KMS-11 (cell line): ENCODE measurements at regions not wholly inside any gene's neighbourhood (a gene's known extent, or its start where the extent isn't known, plus 50 kb on each side); places are given as distances from the start of the nearest gene placed in this dataset.

Experiments used
- H2AFZ ChIP-seq: fragments of 200-600 bp; sonication (generic); 2 replicates; pipeline ENCODE4 v1.6.1; 2016; ENCODE audit warnings: antibody characterized with exemption, mixed run types, low read depth
- H3K27ac ChIP-seq: fragments of 200-600 bp; sonication (generic); 2 replicates; pipeline ENCODE4 v1.6.1; 2016; ENCODE audit warnings: mild to moderate bottlenecking, mixed run types
- H3K27me3 ChIP-seq: fragments of 200-600 bp; sonication (generic); 2 replicates; pipeline ENCODE4 v1.6.1; 2017; ENCODE audit warnings: mild to moderate bottlenecking, low read depth, mixed run types, moderate library complexity; ENCODE audit not compliant: insufficient read depth
- H3K36me3 ChIP-seq: fragments of 200-600 bp; sonication (generic); 2 replicates; pipeline ENCODE4 v1.6.1; 2017; ENCODE audit warnings: mild to moderate bottlenecking, mixed run types; ENCODE audit not compliant: insufficient read depth
- H3K4me1 ChIP-seq: fragments of 200-600 bp; sonication (generic); 2 replicates; pipeline ENCODE4 v1.6.1; 2016; ENCODE audit warnings: mild to moderate bottlenecking, low read depth, mixed run types; ENCODE audit not compliant: poor library complexity, severe bottlenecking
- H3K4me2 ChIP-seq: fragments of 200-600 bp; sonication (generic); 2 replicates; pipeline ENCODE4 v1.7.0; 2016; ENCODE audit warnings: mild to moderate bottlenecking, mixed run types
- H3K4me3 ChIP-seq: fragments of 200-600 bp; sonication (generic); IDR thresholded peaks from 2 replicates; pipeline ENCODE4 v1.6.1; 2017; ENCODE audit warnings: low read depth, low read length, mixed read lengths; ENCODE audit not compliant: insufficient read depth
- H3K79me2 ChIP-seq: fragments of 200-600 bp; sonication (generic); 2 replicates; pipeline ENCODE4 v1.6.1; 2016; ENCODE audit warnings: low read depth, mixed run types; ENCODE audit not compliant: insufficient read depth
- H3K9ac ChIP-seq: fragments of 200-600 bp; sonication (generic); 2 replicates; pipeline ENCODE4 v1.6.1; 2016; ENCODE audit warnings: mild to moderate bottlenecking, mixed run types
- H4K20me1 ChIP-seq: fragments of 200-600 bp; sonication (generic); 2 replicates; pipeline ENCODE4 v1.6.1; 2016; ENCODE audit warnings: mild to moderate bottlenecking, mixed run types; ENCODE audit not compliant: insufficient read depth
- TF ChIP-seq, protein P1 (sequence below): fragments of 200-600 bp; sonication (generic); conservative IDR thresholded peaks from 2 replicates; pipeline ENCODE4 v1.6.1; 2017; ENCODE audit warnings: low read depth, mild to moderate bottlenecking, antibody characterized with exemption, low read length, moderate library complexity, mixed read lengths

- Histone ChIP-seq H3K27me3 (no peaks in the 10 kb centered on the region), H3K4me2 (no peak overlapping the region), H3K9ac (no peak overlapping the region), H2AFZ (no peak overlapping the region), H3K4me3 (no peak overlapping the region), H3K79me2 (no peaks in the 10 kb centered on the region), H3K36me3 (no peaks in the 10 kb centered on the region), H4K20me1 (no peaks in the 10 kb centered on the region), H3K27ac (no peak overlapping the region), H3K4me1 (no peaks in the 10 kb centered on the region)
- TF ChIP-seq, protein P1, sequence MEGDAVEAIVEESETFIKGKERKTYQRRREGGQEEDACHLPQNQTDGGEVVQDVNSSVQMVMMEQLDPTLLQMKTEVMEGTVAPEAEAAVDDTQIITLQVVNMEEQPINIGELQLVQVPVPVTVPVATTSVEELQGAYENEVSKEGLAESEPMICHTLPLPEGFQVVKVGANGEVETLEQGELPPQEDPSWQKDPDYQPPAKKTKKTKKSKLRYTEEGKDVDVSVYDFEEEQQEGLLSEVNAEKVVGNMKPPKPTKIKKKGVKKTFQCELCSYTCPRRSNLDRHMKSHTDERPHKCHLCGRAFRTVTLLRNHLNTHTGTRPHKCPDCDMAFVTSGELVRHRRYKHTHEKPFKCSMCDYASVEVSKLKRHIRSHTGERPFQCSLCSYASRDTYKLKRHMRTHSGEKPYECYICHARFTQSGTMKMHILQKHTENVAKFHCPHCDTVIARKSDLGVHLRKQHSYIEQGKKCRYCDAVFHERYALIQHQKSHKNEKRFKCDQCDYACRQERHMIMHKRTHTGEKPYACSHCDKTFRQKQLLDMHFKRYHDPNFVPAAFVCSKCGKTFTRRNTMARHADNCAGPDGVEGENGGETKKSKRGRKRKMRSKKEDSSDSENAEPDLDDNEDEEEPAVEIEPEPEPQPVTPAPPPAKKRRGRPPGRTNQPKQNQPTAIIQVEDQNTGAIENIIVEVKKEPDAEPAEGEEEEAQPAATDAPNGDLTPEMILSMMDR, result no peak
Observed at GRCh38 chr5:155418960-155419579, 405.5 kb downstream of the KIF4B start.

- Histone ChIP-seq H3K4me2 (no peak overlapping the region), H3K9ac (no peak overlapping the region), H3K4me3 (no peak overlapping the region), H4K20me1 (no peaks in the 10 kb centered on the region), H3K36me3 (no peaks in the 10 kb centered on the region), H3K27me3 (no peaks in the 10 kb centered on the region), H2AFZ (no peak overlapping the region), H3K27ac (no peak overlapping the region), H3K4me1 (no peaks in the 10 kb centered on the region), H3K79me2 (no peaks in the 10 kb centered on the region)
- TF ChIP-seq, protein P1, result no peak
Observed at GRCh38 chr5:155430192-155430591, 416.6 kb downstream of the KIF4B start.

DNA sequence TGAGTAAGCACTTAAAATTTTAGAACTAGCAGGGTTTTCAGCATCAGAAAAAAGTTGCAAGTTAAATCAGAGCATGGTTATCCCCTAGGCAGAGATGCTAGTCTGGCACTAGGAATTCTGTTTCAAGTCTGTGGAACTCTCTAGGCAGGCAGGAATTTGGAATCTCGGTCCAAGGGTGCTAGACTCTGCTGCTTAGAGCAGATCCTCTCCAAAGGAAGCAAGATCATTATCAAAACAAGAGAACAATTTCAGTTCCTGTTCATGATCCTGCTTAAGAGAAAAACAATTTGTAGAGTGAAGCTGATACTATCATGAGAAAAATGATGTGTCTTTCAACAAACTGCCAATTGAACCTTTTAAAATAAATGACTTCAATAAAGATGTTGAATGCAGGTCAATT is 420.7 kb downstream of the KIF4B start:
- Histone ChIP-seq H3K36me3 (no peaks in the 10 kb centered on the region), H3K4me1 (no peaks in the 10 kb centered on the region), H3K27me3 (no peaks in the 10 kb centered on the region), H4K20me1 (no peaks in the 10 kb centered on the region), H3K79me2 (no peaks in the 10 kb centered on the region), H3K27ac (no peak overlapping the region), H2AFZ (no peak overlapping the region), H3K4me3 (no peak overlapping the region), H3K4me2 (no peak overlapping the region), H3K9ac (no peak overlapping the region)
- TF ChIP-seq, protein P1, result no peak

DNA sequence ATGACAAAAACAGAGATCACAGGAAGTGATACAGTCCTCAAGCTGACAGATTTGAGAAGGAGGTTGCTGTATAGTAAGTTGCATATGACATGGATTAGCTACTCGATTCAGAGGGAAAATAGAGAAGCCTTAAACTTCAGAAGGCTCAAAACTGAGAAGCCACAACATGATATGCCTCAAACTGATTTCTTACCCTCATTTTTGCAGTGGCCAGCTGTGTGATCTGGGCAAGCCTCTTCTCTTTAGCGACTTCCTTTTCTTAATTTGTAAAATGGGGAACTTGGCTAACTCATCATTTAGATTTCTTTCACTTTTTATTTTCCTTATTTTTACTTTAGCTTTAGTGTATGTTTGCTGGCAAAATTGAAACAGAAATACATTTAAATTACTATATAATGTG is 421.1 kb downstream of the KIF4B start:
- Histone ChIP-seq H4K20me1 (no peaks in the 10 kb centered on the region), H3K27ac (no peak overlapping the region), H3K27me3 (no peaks in the 10 kb centered on the region), H3K4me1 (no peaks in the 10 kb centered on the region), H3K9ac (no peak overlapping the region), H3K36me3 (no peaks in the 10 kb centered on the region), H3K4me3 (no peak overlapping the region), H2AFZ (no peak overlapping the region), H3K4me2 (no peak overlapping the region), H3K79me2 (no peaks in the 10 kb centered on the region)
- TF ChIP-seq, protein P1, result no peak
